ENCODE measurements at regions not wholly inside any gene's neighbourhood (a gene's known extent, or its start where the extent isn't known, plus 50 kb on each side); places are given as distances from the start of the nearest gene placed in this dataset.

GRCh38 chr4:128502818-128503527, 215.4 kb upstream of the PGRMC2 start (continued):
- TF ChIP-seq MLX (CRISPR knock-in tag; IDR thresholded peaks at IDR 0.05), result no peak

GRCh38 chr4:128501239-128501638, 213.6 kb upstream of the PGRMC2 start:
- ChIA-PET POLR2A (no interaction called here), CTCF (interaction anchor here (0.7 kb wide), 1 partner anchor 47 kb away, joined by 7 read pairs; no protein-coding TSS in a partner anchor)
- no peak for DNase-seq (ENCODE audit: low spot score)
- no peak for TF ChIP-seq ERG (CRISPR knock-in tag; IDR thresholded peaks at IDR 0.05)
- TF ChIP-seq IRF1 (CRISPR knock-in tag; IDR thresholded peaks at IDR 0.05), result no peak
- TF ChIP-seq MYBL2 (CRISPR knock-in tag; IDR thresholded peaks at IDR 0.05), result no peak
- no peak for TF ChIP-seq USF1 (CRISPR knock-in tag; IDR thresholded peaks at IDR 0.05)
- TF ChIP-seq ZNF512 (CRISPR knock-in tag; IDR thresholded peaks at IDR 0.05; ENCODE audit: borderline replicate concordance), result no peak
- TF ChIP-seq ATF1 (CRISPR knock-in tag; IDR thresholded peaks at IDR 0.05), result no peak
- no peak for TF ChIP-seq RELA (CRISPR knock-in tag; IDR thresholded peaks at IDR 0.05; ENCODE audit: borderline replicate concordance)
- TF ChIP-seq TCF7 (CRISPR knock-in tag; IDR thresholded peaks at IDR 0.05; ENCODE audit: low read depth), result no peak
- TF ChIP-seq AR (CRISPR knock-in tag; IDR thresholded peaks at IDR 0.05), result no peak
- no peak for TF ChIP-seq ATF3 (CRISPR knock-in tag; conservative IDR thresholded peaks at IDR 0.05)
- no peak for TF ChIP-seq ZBTB21 (CRISPR knock-in tag; IDR thresholded peaks at IDR 0.05; ENCODE audit: borderline replicate concordance)
- TF ChIP-seq EMX1 (CRISPR knock-in tag; IDR thresholded peaks at IDR 0.05), result no peak
- TF ChIP-seq TEAD4 (CRISPR knock-in tag; IDR thresholded peaks at IDR 0.05), result no peak
- TF ChIP-seq ZNF671 (CRISPR knock-in tag; IDR thresholded peaks at IDR 0.05), result no peak
- no peak for TF ChIP-seq STAT6 (CRISPR knock-in tag; conservative IDR thresholded peaks at IDR 0.05; ENCODE audit: low read depth)
- no peak overlapping the region for H3K4me3 Mint-ChIP-seq
- no peak overlapping the region for H3K27ac Mint-ChIP-seq
- ATAC-seq, result no peak
- peaks cover 37% of the 10 kb centered on the region for H3K36me3 Mint-ChIP-seq
- H3K9me3 Mint-ChIP-seq, result peaks cover 94% of the 10 kb centered on the region
- H3K4me1 Mint-ChIP-seq, result no peaks in the 10 kb centered on the region
- H3K27me3 Mint-ChIP-seq (ENCODE audit: low read depth), result no peaks in the 10 kb centered on the region; the same call in 1 of the 2 replicates
